SU-DHL-6 (cell line): ENCODE measurements at regions not wholly inside any gene's neighbourhood (a gene's known extent, or its start where the extent isn't known, plus 50 kb on each side); places are given as distances from the start of the nearest gene placed in this dataset.

ENCODE experiments used
- CTCF ChIP-seq: fragments of 200-600 bp; sonication (generic); IDR thresholded peaks from one replicate; pipeline ENCODE4 v1.5.1; 2017; ENCODE audit warnings: antibody characterized with exemption, mild to moderate bottlenecking, low read length, moderate library complexity; ENCODE audit not compliant: insufficient read depth, poor library complexity, severe bottlenecking
- EZH2phosphoT487 ChIP-seq: fragments of 200-600 bp; sonication (generic), shearing (Covaris generic); conservative IDR thresholded peaks from 2 replicates; pipeline ENCODE4 v1.6.1; 2018; ENCODE audit warnings: mild to moderate bottlenecking, antibody characterized with exemption, low read length, moderate library complexity, mixed read lengths

- no peak for TF ChIP-seq CTCF
- no peak for TF ChIP-seq EZH2phosphoT487
These were observed 687.8 kb downstream of the SLC4A3 start for GRCh38 chr2:220315098-220315823.
